HCT116 (cell line): ENCODE measurements at regions not wholly inside any gene's neighbourhood (a gene's known extent, or its start where the extent isn't known, plus 50 kb on each side); places are given as distances from the start of the nearest gene placed in this dataset.

ENCODE experiments used
- ATAC-seq: fragments of 200-7000 bp; cut with Tn5 transposase; 2 replicates; pipeline ENCODE4 v1.9.1; 2020; ENCODE audit warnings: mild to moderate bottlenecking, moderate library complexity
- BruUV-seq: library from RNA; stranded (reverse); fragments of 400-500 nt; replicated peaks from 2 replicates; lab custom pipeline; 2021; lab: Mats Ljungman, UMichigan
- CTCF ChIA-PET: fragments of 300-600 bp; sonication (Branson Sonifier 250); formaldehyde crosslinking; loops from one replicate; lab custom pipeline; 2021; ENCODE audit warnings: antibody characterized with exemption; lab: Charles Lee
- POLR2A ChIA-PET: fragments of 300-600, 350-600 bp; sonication (Branson Sonifier 250); formaldehyde crosslinking; loops from one replicate; lab custom pipeline; 2021; ENCODE audit warnings: antibody characterized with exemption; lab: Charles Lee
- RAD21 ChIA-PET, 2 experiments: fragments of 300-600 bp; sonication (Branson Sonifier 250); formaldehyde crosslinking; loops; one replicate each; lab custom pipeline; 2023; ENCODE audit warnings: low total read pairs in 2 of 2; ENCODE audit not compliant: uncharacterized antibody in 2 of 2, unreplicated experiment in 2 of 2, low non-redundant PET in 1 of 2; lab: Charles Lee
- DNase-seq: peaks from one replicate; pipeline ENCODE4 v3.0.0-alpha.2; 2010; ENCODE audit warnings: low read depth, low spot score
- H2AFZ ChIP-seq: fragments of 200-600 bp; shearing (Covaris generic), sonication (generic); 2 replicates; pipeline ENCODE4 v1.6.1; 2017; ENCODE audit warnings: low read depth, mixed run types, mixed read lengths, antibody characterized with exemption, low read length; ENCODE audit not compliant: poor library complexity, severe bottlenecking
- H3K27ac ChIP-seq: 2 replicates; pipeline ENCODE4 v1.5.1; 2012; ENCODE audit warnings: low read depth, low read length
- H3K27me3 ChIP-seq: fragments of 200-600 bp; sonication (generic); 2 replicates; pipeline ENCODE4 v1.6.1; 2016; ENCODE audit warnings: mixed run types, low read length, mixed read lengths; ENCODE audit not compliant: insufficient read depth
- H3K36me3 ChIP-seq, 2 experiments: fragments of 200-500 bp in 1 of 2; fragments of 200-600 bp in 1 of 2; sonication (Bioruptor generic) in 1 of 2; sonication (generic) in 1 of 2; 2 replicates each; pipeline versions ENCODE4 v1.5.1 to v1.6.1; 2014 to 2016; ENCODE audit warnings: low read length in 2 of 2, inconsistent platforms in 1 of 2, mixed read lengths in 1 of 2, mixed run types in 1 of 2; ENCODE audit not compliant: insufficient read depth in 2 of 2, control insufficient read depth in 1 of 2
- H3K4me1 ChIP-seq, 2 experiments: fragments of 200-600 bp in 1 of 2; sonication (generic) in 1 of 2; 2 replicates each; pipeline versions ENCODE4 v1.5.1 to v1.6.1; 2012 to 2017; ENCODE audit warnings: low read length in 2 of 2, inconsistent platforms in 1 of 2, mild to moderate bottlenecking in 1 of 2, mixed read lengths in 1 of 2, mixed run types in 1 of 2, moderate library complexity in 1 of 2; ENCODE audit not compliant: insufficient read depth in 2 of 2, control insufficient read depth in 1 of 2
- H3K4me2 ChIP-seq: fragments of 200-600 bp; sonication (generic); 2 replicates; pipeline ENCODE4 v1.6.1; 2017; ENCODE audit warnings: mixed run types, low read length, mixed read lengths
- H3K4me3 ChIP-seq, 2 experiments: fragments of 200-600 bp in 1 of 2; sonication (generic) in 1 of 2; replicated peaks in 1 of 2; 2 replicates each; pipeline ENCODE4 v1.5.1; 2011 to 2016; ENCODE audit warnings: low read length in 2 of 2, control low read depth in 1 of 2, low read depth in 1 of 2, mild to moderate bottlenecking in 1 of 2, mixed read lengths in 1 of 2, mixed run types in 1 of 2
- H3K79me2 ChIP-seq: fragments of 200-600 bp; sonication (generic); 2 replicates; pipeline ENCODE4 v1.6.1; 2017; ENCODE audit warnings: mild to moderate bottlenecking, mixed run types, low read length, moderate library complexity, mixed read lengths; ENCODE audit not compliant: insufficient read depth
- H3K9ac ChIP-seq: fragments of 200-600 bp; sonication (generic); 2 replicates; pipeline ENCODE4 v1.6.1; 2016; ENCODE audit warnings: low read length, mixed read lengths
- H3K9me2 ChIP-seq: fragments of 200-600 bp; sonication (generic), shearing (Covaris generic); 2 replicates; pipeline ENCODE4 v1.6.1; 2017; ENCODE audit warnings: mixed run types, mild to moderate bottlenecking, moderate library complexity; ENCODE audit not compliant: insufficient read depth
- H3K9me3 ChIP-seq, 2 experiments: fragments of 200-500 bp in 1 of 2; fragments of 200-600 bp in 1 of 2; sonication (Bioruptor generic) in 1 of 2; sonication (generic) in 1 of 2; 2 replicates each; pipeline ENCODE4 v1.6.1; 2014 to 2017; ENCODE audit warnings: low read length in 2 of 2, mixed read lengths in 2 of 2, inconsistent platforms in 1 of 2, low read depth in 1 of 2, mild to moderate bottlenecking in 1 of 2, mixed run types in 1 of 2, moderate library complexity in 1 of 2; ENCODE audit not compliant: control insufficient read depth in 1 of 2, insufficient read depth in 1 of 2
- H4K20me1 ChIP-seq: fragments of 200-600 bp; sonication (generic), shearing (Covaris generic); 2 replicates; pipeline ENCODE4 v1.6.1; 2017; ENCODE audit warnings: mixed run types, mild to moderate bottlenecking, moderate library complexity; ENCODE audit not compliant: insufficient read depth
- ATF3 ChIP-seq: IDR thresholded peaks from 2 replicates; pipeline ENCODE4 v1.6.1; 2012
- CEBPB ChIP-seq: IDR thresholded peaks from 2 replicates; pipeline ENCODE4 v1.6.1; 2012; ENCODE audit warnings: low read depth
- CTCF ChIP-seq, 3 experiments: fragments of 200-600 bp in 1 of 3; sonication (generic) in 1 of 3; IDR thresholded peaks in 2 of 3; conservative IDR thresholded peaks in 1 of 3; 2 replicates each; pipeline ENCODE4 v1.5.1; 2012 to 2017; ENCODE audit warnings: low read depth in 2 of 3, low read length in 2 of 3, antibody characterized with exemption in 1 of 3, borderline replicate concordance in 1 of 3, control low read depth in 1 of 3, mild to moderate bottlenecking in 1 of 3, mixed read lengths in 1 of 3, mixed run types in 1 of 3, moderate library complexity in 1 of 3; ENCODE audit not compliant: insufficient read depth in 1 of 3
- EZH2 ChIP-seq: fragments of 200-600 bp; sonication (generic); IDR thresholded peaks from 2 replicates; pipeline ENCODE4 v1.6.1; 2017; ENCODE audit warnings: antibody characterized with exemption, mixed run types
- EZH2phosphoT487 ChIP-seq: fragments of 200-600 bp; IDR thresholded peaks from 2 replicates; pipeline ENCODE4 v1.6.1; 2018; ENCODE audit warnings: antibody characterized with exemption, borderline replicate concordance
- JUND ChIP-seq: IDR thresholded peaks from 2 replicates; pipeline ENCODE4 v1.6.1; 2012
- POLR2A ChIP-seq: IDR thresholded peaks from 2 replicates; pipeline ENCODE4 v1.7.0; 2011; ENCODE audit warnings: borderline replicate concordance; ENCODE audit not compliant: insufficient read depth, insufficient read length; ENCODE audit errors: extremely low read depth
- POLR2AphosphoS5 ChIP-seq: IDR thresholded peaks from 2 replicates; pipeline ENCODE4 v1.6.1; 2011; ENCODE audit warnings: mild to moderate bottlenecking, low read depth, low read length, moderate library complexity
- RAD21 ChIP-seq: IDR thresholded peaks from 2 replicates; pipeline ENCODE4 v1.6.1; 2012; ENCODE audit warnings: low read depth, mild to moderate bottlenecking
- REST ChIP-seq: IDR thresholded peaks from 2 replicates; pipeline ENCODE4 v1.6.1; 2012; ENCODE audit warnings: low read depth
- SIN3A ChIP-seq: IDR thresholded peaks from 2 replicates; pipeline ENCODE4 v1.6.1; 2012; ENCODE audit warnings: low read depth
- SRF ChIP-seq: IDR thresholded peaks from 2 replicates; pipeline ENCODE4 v1.6.1; 2012; ENCODE audit warnings: low read depth
- ZBTB33 ChIP-seq: IDR thresholded peaks from 2 replicates; pipeline ENCODE4 v1.6.1; 2011; ENCODE audit warnings: mild to moderate bottlenecking, low read length, moderate library complexity; ENCODE audit not compliant: insufficient replicate concordance; ENCODE audit errors: extremely low read depth
- intact Hi-C: fragments of 100-400 bp; cut with micrococcal nuclease; formaldehyde crosslinking; loops from 2 replicates; pipeline ENCODE4 v1.10.0; 2022

- no peak for ATAC-seq
- Histone ChIP-seq H4K20me1 (no peaks in the 10 kb centered on the region), H3K27ac (no peak overlapping the region), H3K9ac (no peak overlapping the region), H3K4me3 (no peak overlapping the region), H3K9me3 (peaks cover 11 to 13% of the 10 kb centered on the region in 2 experiments; a peak in 3 of 4 replicates), H3K4me1 (no peaks in the 10 kb centered on the region), H3K27me3 (no peaks in the 10 kb centered on the region), H3K79me2 (no peaks in the 10 kb centered on the region), H3K9me2 (no peaks in the 10 kb centered on the region), H3K36me3 (no peaks in the 10 kb centered on the region), H2AFZ (no peak overlapping the region), H3K4me2 (no peak overlapping the region)
- DNase-seq = no peak
- ChIA-PET RAD21 (no interaction called here), POLR2A (no interaction called here), CTCF (no interaction called here)
- intact Hi-C loops = no loop called here
- no TSS peak for BruUV-seq
- no peak for TF ChIP-seq SRF
- no peak for TF ChIP-seq ATF3
- no peak for TF ChIP-seq REST
- no peak for TF ChIP-seq CTCF (IDR thresholded peaks at IDR 0.05 in 2 of 3, conservative IDR thresholded peaks at IDR 0.05 in 1 of 3; ENCODE audit: borderline replicate concordance in 1 of 3, insufficient read depth in 1 of 3, low read depth in 2 of 3, low read length in 2 of 3)
- no peak for TF ChIP-seq EZH2
- no peak for TF ChIP-seq POLR2AphosphoS5
- TF ChIP-seq RAD21 = no peak
- no peak for TF ChIP-seq CEBPB
- TF ChIP-seq POLR2A = no peak
- TF ChIP-seq JUND = no peak
- TF ChIP-seq SIN3A = no peak
- no peak for TF ChIP-seq ZBTB33
- TF ChIP-seq EZH2phosphoT487 = no peak
Observed at GRCh38 chr1:72932025-72932424, 649.7 kb upstream of the NEGR1 start.
